Aorta (tissue), 5 donors: ENCODE measurements at regions not wholly inside any gene's neighbourhood (a gene's known extent, or its start where the extent isn't known, plus 50 kb on each side); places are given as distances from the start of the nearest gene placed in this dataset.
"Not testable (repeated sequence)": the region's sequence is repeated elsewhere in the genome, so short reads cannot be mapped to it uniquely, and the experiment has no call there.

Experiments
- ATAC-seq: fragments of 200-7000 bp; cut with Tn5 transposase; one replicate; pipeline ENCODE4 v1.9.1; 2022; ENCODE audit warnings: moderate library complexity; ENCODE audit not compliant: low FRiP score
- DNase-seq, 2 donors: peaks; one replicate each; pipeline ENCODE4 v3.0.0-alpha.2; 2020
- H3K27ac ChIP-seq, 2 donors: one replicate each; pipeline ENCODE4 v1.5.1; 2013; ENCODE audit warnings: low read length in 2 of 2, mild to moderate bottlenecking in 2 of 2, moderate library complexity in 2 of 2, control low read depth in 1 of 2, inconsistent platforms in 1 of 2, low read depth in 1 of 2
- H3K27me3 ChIP-seq, 2 donors: one replicate each; pipeline ENCODE4 v1.6.1; 2013; ENCODE audit warnings: control low read depth in 1 of 2, low read length in 1 of 2, mild to moderate bottlenecking in 1 of 2, moderate library complexity in 1 of 2; ENCODE audit not compliant: insufficient read depth in 2 of 2, control insufficient read depth in 1 of 2
- H3K36me3 ChIP-seq, 2 donors: one replicate each; pipeline ENCODE4 v1.6.1; 2013; ENCODE audit warnings: control low read depth in 1 of 2, low read length in 1 of 2, mild to moderate bottlenecking in 1 of 2; ENCODE audit not compliant: insufficient read depth in 2 of 2, control insufficient read depth in 1 of 2
- H3K4me1 ChIP-seq, 2 donors: one replicate each; pipeline ENCODE4 v1.6.1; 2013; ENCODE audit warnings: low read length in 2 of 2, control low read depth in 1 of 2, mild to moderate bottlenecking in 1 of 2, moderate library complexity in 1 of 2; ENCODE audit not compliant: insufficient read depth in 2 of 2, control insufficient read depth in 1 of 2
- H3K4me3 ChIP-seq, 2 donors: one replicate each; pipeline ENCODE4 v1.5.1; 2013; ENCODE audit warnings: low read length in 2 of 2, control low read depth in 1 of 2, mild to moderate bottlenecking in 1 of 2
- H3K9me3 ChIP-seq: one replicate; pipeline ENCODE4 v1.6.1; 2013; ENCODE audit warnings: mild to moderate bottlenecking, low read length; ENCODE audit not compliant: control insufficient read depth
- WGBS, 2 donors: extraction: QIAGEN DNeasy Blood & Tissue Kit; methylation state at CpG; one replicate each; pipeline ENCODE4 v1.1.7; 2013; 5-methylcytosine and 5-hydroxymethylcytosine counted together
- intact Hi-C, 2 donors: fragments of 100-400 bp; cut with DNase I; formaldehyde crosslinking; loops; one replicate each; pipeline versions ENCODE4 v1.14.2 to v1.15.0; 2022
- donor health status: healthy with polysubstance abuse.
- donor health status: Bipolar disorder and iron deficiency.
- donor health status: DM: no; HTN: no; CAD: no.
- donor health status: DM: no; HTN: no; CAD: no.
- donor health status: DM: yes; HTN: yes; CAD: no.

DNA sequence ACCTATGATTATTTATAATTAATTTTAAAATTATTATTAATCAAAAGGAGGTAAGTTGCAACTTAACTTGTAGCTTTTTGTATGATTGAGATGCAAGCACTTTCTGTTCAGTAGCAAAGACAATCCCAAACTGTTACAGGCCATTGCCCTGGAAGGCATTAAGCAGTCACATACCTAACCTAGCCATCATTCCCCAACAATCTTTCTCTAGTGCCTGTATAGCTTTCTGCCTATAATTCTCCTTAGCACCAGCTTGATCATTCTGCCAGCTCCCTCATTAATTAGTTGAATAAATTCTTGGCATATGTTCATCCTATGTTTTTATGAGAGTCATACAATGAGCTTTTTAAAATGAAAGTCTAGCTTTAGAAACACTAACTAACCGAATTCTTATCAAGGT lies 178.9 kb upstream of the TMEM106B start:
- Histone ChIP-seq H3K27me3 (no peaks in the 10 kb centered on the region), H3K9me3 (no peaks in the 10 kb centered on the region), H3K27ac (no peak overlapping the region), H3K4me3 (no peak overlapping the region), H3K4me1 (no peaks in the 10 kb centered on the region), H3K36me3 (no peaks in the 10 kb centered on the region)
- no peak for DNase-seq
- intact Hi-C loops = no loop called here
- ATAC-seq = no peak
- WGBS, 2 donors = 24 to 46% methylated on average over 1 of the region's 1 CpG

DNA sequence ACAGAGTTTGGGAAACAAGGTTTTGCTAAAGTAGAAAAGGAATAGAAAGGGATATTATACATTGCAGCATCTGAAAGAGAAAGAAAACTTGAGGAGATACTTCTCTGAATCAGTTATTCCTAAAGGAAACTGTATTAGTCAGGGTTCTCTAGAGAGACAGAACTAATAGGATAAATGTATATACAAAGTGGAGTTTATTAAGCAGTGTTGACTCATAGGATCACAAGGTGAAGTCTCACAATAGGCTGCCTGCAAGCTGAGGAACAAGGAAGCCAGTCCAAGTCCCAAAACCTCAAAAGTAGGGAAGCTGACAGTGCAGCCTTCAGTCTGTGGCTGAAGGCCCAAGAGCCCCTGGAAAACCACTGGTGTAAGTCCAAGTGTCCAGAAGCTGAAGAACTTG lies 167.6 kb upstream of the TMEM106B start:
- intact Hi-C loops, H3K36me3 ChIP-seq, H3K9me3 ChIP-seq, H3K27me3 ChIP-seq, ATAC-seq, H3K4me1 ChIP-seq, DNase-seq, H3K27ac ChIP-seq, H3K4me3 ChIP-seq: not testable (repeated sequence)

DNA sequence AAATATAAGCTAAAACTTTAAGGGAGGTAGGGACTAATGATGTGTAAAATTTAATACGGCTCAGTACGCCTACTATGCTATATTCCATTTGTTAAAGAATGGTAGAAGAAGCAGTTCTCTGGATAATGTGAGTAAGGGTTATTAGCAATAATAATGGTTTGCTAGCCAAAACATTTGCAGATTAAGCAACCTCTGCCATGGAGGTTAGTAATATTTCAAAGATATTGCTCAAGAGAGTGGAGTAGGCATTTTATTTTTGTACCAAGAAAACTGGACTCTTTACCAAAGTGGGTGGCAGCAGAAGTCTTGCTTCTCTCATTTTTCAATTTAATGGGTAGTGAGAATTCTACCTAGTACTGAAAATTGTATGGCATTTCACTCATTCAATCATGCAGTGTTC lies 158.9 kb upstream of the TMEM106B start:
- Histone ChIP-seq H3K36me3 (no peaks in the 10 kb centered on the region), H3K27me3 (no peaks in the 10 kb centered on the region), H3K27ac (no peak overlapping the region), H3K9me3 (peaks cover 1% of the 10 kb centered on the region), H3K4me3 (no peak overlapping the region), H3K4me1 (no peaks in the 10 kb centered on the region)
- no peak for DNase-seq
- intact Hi-C loops = no loop called here
- ATAC-seq = no peak
- WGBS, 2 donors = 91 to 95% methylated on average over 2 of the region's 2 CpGs

DNA sequence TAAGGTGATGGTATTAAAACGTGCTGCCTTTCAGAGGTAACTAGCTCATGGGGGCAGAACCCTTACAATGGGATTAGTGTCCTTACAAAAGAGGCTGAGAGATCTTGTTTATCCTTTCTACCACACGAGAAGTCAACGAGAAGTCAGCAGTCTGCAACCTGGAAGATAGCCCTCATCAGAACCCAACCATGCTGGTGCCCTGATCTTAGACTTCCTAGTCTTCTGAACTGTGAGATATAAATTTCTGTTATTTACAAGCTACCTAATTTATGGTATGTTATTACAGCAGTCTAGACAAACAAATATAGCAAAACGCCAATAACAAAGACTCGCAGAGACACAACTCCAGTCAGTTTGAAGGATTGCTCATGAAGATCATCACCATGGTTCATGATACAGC lies 157.5 kb upstream of the TMEM106B start:
- intact Hi-C loops = no loop called here
- no peaks in the 10 kb centered on the region for H3K4me1 ChIP-seq
- ATAC-seq = no peak
- H3K27me3 ChIP-seq = no peaks in the 10 kb centered on the region
- DNase-seq = no peak
- H3K36me3 ChIP-seq = no peaks in the 10 kb centered on the region
- peaks cover 1% of the 10 kb centered on the region for H3K9me3 ChIP-seq
- no peak overlapping the region for H3K4me3 ChIP-seq
- 71 to 74% methylated on average over 5 of the region's 5 CpGs for WGBS, 2 donors
- H3K27ac ChIP-seq = no peak overlapping the region

DNA sequence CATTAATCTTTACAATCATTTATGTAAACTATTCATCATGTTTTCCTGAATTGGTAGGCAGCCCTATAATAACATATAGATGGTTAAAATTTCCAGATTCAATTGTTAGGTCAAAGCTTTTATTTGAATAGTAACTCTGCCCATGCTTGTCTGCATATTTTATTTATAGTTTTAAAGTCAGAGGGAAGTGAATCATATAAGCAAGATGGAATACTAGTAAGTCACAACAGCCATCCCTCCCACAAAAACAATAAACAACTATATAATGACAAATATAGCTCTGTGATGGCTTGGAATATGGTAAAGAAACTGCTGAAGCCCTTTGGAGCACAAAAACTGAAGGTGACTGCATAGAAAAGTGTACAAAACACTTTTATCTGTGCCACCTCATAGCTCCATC lies 156.3 kb upstream of the TMEM106B start:
- Histone ChIP-seq H3K36me3 (no peaks in the 10 kb centered on the region), H3K27me3 (no peaks in the 10 kb centered on the region), H3K27ac (no peak overlapping the region), H3K4me3 (no peak overlapping the region), H3K9me3 (peaks cover 1% of the 10 kb centered on the region), H3K4me1 (no peaks in the 10 kb centered on the region)
- ATAC-seq = no peak
- intact Hi-C loops = no loop called here
- no peak for DNase-seq

DNA sequence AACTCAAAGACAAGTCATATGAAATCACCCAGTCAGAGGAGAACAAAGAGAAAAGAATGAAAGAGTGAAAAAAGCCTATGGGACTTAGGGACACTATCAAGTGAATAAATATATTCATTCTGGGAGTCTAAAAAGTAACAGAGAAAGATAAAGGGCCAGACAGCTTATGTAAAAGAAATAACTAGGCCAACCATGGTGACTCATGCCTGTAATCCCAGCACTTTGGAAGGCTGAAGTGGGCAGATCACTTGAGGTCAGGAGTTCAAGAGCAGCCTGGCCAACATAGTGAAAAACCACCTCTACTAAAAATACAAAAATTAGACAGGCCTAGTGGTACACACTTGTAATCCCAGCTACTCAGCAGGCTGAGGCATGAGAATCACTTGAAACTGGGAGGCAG lies 154.7 kb upstream of the TMEM106B start:
- Histone ChIP-seq H3K36me3 (no peaks in the 10 kb centered on the region), H3K27ac (no peak overlapping the region), H3K27me3 (no peaks in the 10 kb centered on the region), H3K9me3 (peaks cover 1% of the 10 kb centered on the region), H3K4me1 (no peaks in the 10 kb centered on the region), H3K4me3 (no peak overlapping the region)
- no peak for DNase-seq
- no peak for ATAC-seq
- intact Hi-C loops = no loop called here

DNA sequence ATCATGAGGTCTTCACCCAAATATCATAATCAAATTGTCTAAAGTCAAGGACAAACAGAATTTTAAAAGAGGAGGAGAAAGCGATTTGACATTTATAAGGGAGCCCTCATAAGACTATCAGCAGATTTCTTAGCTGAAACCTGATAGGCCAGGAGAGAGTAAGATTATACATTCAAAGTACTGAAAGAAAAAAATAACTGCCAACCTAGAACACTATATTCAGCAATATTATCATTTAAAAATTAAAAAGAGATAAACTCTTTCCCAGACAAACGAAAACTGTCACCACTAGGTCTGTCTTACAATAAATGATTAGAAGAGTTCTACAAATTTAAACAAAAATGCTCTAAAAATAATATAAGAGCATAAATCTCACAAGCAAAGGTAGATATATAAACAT lies 154.1 kb upstream of the TMEM106B start:
- WGBS, 2 donors = 67 to 79% methylated on average over 2 of the region's 2 CpGs
- no peak overlapping the region for H3K27ac ChIP-seq
- no peak for ATAC-seq
- H3K4me1 ChIP-seq = no peaks in the 10 kb centered on the region
- H3K36me3 ChIP-seq = no peaks in the 10 kb centered on the region
- intact Hi-C loops = no loop called here
- DNase-seq = no peak
- H3K9me3 ChIP-seq = peaks cover 1% of the 10 kb centered on the region
- H3K27me3 ChIP-seq = no peaks in the 10 kb centered on the region
- H3K4me3 ChIP-seq = peak overlapping the region in 1 of 2 donors; percentile 8

DNA sequence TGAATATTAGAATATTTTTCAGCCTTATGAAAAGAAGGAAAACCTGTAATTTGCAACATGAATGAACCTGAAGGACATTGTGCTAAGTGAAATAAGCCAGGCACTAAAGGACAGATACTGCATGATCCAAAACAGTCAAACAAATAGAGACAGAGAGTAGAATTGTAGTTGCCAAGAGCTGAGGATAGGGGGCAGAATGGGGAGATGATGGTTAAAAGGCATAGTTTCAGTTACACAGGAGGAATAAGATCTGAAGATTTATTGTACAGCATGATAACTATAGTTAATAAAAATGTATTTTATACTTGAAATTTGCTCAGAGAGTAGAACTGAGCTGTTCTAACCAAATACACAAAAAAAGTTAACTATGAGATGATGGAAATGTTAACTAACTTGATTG lies 149.0 kb upstream of the TMEM106B start:
- intact Hi-C loops = no loop called here

DNA sequence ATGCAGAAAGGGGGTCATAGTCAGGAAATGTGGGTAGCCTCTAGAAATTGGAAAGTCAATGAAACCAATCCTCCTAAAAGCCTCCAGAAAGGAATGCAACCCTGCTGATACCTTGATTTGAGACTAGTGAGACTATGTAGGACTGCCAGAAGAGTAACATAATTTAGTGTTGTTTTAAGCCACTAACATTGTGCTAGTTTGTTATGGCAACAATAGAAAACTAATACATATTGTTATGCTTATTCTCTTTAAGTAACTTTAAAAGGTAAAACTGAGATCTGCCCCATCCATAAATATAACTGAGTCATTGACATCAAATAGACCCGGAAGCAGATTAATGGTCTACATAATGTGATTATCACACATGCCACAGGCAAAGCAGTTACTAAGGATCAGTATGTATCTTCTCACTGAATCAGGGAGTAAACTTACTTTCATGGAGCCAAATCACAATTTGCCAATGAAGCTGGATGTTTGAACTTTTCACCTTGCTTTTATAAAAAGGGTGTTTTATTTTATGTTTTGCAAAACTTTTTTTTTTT lies 146.4 kb upstream of the TMEM106B start:
- Histone ChIP-seq H3K36me3 (no peaks in the 10 kb centered on the region), H3K27ac (no peak overlapping the region), H3K27me3 (no peaks in the 10 kb centered on the region), H3K4me3 (no peak overlapping the region), H3K4me1 (no peaks in the 10 kb centered on the region), H3K9me3 (no peaks in the 10 kb centered on the region)
- WGBS, 2 donors = 57 to 68% methylated on average over 1 of the region's 1 CpG
- DNase-seq (no peak), ATAC-seq (no peak)
- intact Hi-C loops = no loop called here

More for the DNA sequence above, 149.0 kb upstream of the TMEM106B start:
- Histone ChIP-seq H3K27me3 (no peaks in the 10 kb centered on the region), H3K27ac (no peak overlapping the region), H3K9me3 (no peaks in the 10 kb centered on the region), H3K36me3 (no peaks in the 10 kb centered on the region), H3K4me3 (no peak overlapping the region), H3K4me1 (no peaks in the 10 kb centered on the region)
- ATAC-seq (no peak), DNase-seq (no peak)
